Kasumi-1 (cell line): ENCODE measurements at regions not wholly inside any gene's neighbourhood (a gene's known extent, or its start where the extent isn't known, plus 50 kb on each side); places are given as distances from the start of the nearest gene placed in this dataset.
"Not testable (repeated sequence)": the region's sequence is repeated elsewhere in the genome, so short reads cannot be mapped to it uniquely, and the experiment has no call there.

Experiments used
- DNase-seq, 2 experiments: peaks; one replicate each; lab custom pipeline; 2025; lab: John Stamatoyannopoulos, UW

DNA sequence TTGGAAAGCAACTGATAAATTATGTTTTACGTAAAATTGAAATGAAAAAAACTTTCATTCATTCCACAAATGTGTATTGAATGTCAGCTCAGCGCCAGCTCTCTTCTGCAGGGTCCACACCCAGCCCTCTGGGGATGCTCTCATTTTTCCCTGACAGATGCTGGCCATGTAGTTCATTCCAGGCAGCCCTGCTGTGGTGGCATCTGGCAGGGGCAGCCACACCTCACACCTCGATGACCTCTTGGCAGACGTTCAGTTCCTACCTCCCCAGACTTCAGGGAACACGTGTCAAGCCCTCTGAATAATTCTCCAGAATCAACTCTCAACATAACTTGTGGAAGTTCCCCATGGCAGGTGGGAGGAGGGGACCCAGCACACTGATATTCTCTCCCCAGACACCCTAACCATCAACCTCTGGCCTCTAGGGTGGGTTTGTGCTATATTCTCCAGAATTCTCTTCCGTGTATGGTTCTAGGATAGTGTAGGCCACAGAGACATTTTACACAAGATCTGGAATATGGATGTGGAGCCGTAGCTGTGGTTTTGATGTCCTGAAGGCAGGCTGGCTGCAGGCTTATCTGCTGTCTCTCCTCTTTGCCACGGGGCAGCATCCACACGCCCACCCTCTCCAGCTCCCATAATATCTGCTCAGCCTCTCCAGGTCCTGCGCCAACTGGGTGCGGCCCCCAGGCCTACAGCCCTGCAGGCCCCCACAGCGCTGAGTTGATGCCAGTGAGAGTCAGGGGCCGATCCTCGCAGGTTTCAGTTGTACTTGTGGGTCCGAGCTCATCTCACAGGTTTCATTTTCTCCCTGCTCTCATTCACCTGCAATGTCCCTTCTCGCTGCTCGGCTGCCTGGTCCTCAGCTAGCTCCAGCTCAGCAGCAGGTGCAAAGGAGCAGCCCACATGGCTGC, 175.8 kb upstream of the ARID1B start:
- no peak for DNase-seq

DNA sequence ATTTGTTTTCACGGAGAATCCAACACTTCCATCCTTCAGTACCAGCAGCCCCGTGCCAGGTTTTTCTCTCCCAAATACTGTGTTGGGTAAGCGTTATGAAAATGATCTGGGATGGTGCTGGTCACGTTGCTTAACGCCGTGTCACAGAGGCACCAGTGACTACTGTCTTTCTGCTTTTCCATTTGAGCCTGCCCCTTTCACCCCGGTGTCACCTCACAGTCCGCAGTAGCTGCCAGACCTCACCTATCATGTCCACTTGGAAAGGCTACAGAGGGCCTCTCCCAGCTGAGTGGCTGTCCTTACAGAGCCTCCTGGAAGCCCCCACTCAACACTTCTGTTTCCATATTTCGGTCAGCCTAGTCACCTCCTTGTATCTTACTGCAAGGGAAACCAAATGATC, 176.5 kb upstream of the ARID1B start:
- no peak for DNase-seq

DNA sequence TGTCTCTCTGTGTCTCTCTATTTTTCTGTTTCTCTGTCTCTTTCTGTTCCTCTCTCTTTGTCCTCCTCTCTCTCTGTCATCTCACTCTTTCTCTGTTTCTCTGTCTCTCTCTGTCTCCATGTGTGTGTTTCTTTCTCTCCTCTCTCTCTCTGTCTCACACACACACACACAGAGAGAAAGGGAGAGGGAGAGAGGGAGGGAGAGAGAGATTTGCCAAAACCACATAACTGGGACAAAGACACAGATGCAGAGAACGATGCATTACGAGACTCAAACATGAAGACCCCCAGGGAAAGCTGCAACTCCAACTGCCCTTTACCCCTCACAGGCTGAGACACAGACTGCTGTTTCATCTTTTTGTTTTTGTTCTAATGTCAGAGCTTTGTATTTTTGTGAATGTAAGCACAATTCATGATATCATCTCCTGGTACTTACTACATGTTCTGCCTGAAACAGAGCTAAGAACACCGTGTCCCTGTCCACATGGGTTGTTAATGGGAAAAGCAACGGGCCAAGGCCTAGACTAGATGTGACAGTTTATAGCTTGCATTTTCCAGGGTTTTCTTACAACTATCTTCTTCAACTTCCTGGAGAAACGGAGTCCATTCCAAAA, 177.1 kb upstream of the ARID1B start:
- no peak for DNase-seq

DNA sequence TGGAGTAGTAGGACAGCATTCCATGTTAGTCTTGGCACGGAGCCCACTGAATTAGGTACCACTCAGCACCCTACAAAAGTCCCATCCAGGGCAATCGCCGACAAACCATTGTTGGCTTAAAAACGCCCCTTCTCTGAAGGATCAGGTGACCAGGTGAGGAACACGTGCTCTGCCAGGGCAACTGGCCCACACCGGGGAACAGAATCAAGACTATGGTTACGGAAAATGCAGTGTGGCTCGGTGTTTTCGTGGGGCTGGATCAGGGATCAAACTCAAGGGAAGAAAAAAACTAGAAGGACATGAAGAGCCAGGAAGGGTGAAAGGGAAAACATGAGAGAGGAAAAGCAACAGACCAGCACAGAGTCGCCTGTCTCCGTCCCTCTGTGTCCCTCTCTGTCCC, 177.8 kb upstream of the ARID1B start:
- no peak for DNase-seq

DNA sequence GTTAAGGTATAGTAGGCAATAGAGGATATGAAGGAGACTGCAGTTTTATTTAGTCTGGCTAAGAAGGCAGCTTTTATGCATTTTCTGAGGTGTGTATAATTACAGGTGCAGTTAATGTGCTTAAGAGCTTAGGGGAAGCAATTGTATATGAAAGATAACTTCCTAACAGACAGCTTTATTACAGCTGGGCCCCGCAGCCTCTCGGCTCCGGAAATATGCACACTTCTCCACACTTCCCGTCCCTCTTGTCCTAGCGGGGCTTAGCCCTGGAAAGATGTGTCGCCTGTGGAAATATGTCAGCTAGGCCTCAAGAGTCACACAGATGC, 178.4 kb upstream of the ARID1B start:
- no peak for DNase-seq

DNA sequence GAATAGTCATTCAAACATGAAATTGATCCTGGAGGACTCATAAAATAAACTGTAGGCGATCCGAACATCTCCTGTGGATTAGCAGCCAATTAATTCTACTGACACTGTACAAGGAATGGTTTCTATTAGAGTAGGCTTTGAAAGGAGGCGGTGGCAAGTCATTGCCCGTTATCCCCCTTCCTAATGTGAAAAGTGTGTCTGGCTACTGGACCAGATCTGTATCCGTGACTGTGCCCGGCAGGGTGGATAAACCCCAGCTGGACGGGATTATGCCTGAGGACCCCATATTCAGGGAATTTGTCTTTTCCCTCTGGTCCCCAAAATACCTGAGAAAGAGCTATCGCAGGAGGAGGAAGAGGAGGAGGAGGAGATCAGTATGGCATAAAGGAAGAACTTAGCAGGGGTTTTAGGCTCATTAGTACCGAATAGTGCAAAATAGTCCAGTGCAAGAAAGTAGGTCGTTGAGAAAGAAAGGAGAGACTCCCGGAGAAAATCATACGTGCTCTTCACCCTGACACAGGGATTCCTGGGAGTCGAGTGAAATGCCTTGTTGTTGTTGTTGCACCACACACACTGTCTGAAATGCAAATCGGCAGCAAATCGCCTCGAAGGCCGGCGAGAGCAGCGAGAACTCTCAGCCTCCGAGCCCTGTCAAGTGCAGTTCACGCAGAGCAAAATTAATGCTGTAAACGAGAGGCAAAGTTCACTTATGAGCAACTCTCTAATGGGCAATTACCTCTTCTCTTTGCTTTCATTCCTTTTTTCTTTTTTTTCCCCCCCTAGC, 178.9 kb upstream of the ARID1B start:
- DNase-seq = no peak

DNA sequence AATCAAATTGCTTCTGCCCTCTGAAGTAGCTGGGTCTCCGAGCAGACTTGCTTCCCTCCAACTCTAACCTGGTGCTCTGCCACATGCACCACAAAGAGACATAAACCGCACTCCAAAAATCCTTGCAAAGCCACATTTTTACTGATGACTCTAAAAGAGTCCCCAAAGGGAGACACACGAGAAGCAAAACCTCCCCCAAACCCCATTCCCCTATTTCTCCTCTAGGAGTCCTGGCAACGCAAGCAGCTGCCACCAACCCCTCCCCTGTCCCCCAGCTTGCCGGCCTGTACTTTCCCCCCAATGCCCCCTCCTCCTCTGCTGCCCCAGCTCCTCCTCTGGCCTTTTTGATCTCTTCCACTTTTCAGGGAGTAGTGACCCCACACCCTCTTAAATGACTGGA, 180.1 kb upstream of the ARID1B start:
- no peak for DNase-seq

DNA sequence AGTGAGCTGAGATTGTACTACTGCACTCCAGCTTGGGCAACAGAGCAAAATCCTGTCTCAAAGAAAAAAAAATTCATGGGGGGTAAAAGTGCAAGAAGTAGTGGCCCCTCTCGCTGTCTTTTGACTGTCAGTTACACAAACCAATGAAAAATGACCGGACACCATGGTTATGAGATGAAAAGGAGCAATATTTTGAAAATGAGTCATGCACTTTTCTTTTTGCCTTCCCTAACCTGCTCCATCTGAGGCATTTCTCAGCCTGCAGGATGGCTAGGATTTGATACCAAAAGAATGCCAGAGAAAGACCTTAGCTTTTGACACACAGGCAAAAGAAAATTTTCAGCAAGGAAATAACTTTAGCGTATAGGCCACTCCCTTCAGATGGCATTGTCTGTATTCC, 181.7 kb upstream of the ARID1B start:
- DNase-seq = no peak

DNA sequence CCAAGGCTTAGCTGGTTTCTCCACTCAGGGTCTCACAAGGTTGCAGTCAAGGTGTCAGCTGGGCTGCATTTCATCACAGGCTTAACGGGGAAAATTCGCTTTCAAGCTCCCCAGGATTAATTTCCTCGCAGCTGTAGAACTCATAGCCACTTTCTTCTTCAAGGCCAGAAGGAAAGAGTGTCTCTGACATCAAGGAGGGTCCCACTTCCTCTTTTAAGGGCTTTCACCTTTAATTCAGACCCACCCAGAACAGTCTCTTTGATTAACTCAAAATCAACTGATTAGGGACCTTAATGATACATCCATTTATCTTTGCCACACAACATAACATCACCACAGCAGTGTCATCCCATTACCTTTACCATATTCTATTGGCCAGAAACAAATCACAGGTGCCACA, 183.3 kb upstream of the ARID1B start:
- DNase-seq = no peak

DNA sequence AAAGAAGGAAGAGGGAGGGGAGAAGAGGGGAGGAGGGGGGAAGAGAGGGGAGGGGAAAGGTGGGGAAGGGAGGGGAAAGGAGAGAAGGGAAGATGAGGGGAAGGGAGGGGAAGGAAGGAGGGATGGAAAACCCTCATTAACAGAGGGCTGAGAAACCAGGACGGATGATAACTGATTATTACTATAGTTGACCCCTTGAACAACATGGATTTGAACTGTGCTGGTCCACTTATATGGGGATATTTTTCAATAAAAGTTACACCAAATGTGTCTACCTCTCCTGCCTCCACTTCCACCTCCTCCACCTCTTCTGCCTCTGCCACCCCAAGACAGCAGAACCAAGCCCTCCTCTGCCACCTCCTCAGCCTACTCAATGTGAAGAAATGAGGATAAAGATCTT, 184.1 kb upstream of the ARID1B start:
- DNase-seq = no peak

DNA sequence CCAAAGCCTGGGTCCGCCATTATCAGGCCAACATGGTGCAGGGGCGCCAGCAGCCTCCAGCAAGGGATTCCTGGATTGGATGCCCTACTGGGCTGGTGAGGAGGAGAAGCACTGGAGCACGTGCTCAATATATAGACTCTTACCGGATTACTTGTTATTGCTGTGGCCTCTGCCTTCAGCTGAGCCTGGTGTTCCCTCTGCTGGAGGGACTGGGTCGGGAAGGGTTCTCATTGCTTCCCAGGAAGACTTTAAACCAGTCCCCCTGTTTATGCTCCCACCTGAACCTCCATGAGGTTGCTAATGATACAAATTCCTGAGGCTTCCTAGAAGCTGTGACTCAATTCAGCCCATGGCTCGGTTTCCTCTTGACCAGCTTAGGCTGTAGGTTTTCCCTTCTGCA, 186.7 kb upstream of the ARID1B start:
- DNase-seq = no peak

DNA sequence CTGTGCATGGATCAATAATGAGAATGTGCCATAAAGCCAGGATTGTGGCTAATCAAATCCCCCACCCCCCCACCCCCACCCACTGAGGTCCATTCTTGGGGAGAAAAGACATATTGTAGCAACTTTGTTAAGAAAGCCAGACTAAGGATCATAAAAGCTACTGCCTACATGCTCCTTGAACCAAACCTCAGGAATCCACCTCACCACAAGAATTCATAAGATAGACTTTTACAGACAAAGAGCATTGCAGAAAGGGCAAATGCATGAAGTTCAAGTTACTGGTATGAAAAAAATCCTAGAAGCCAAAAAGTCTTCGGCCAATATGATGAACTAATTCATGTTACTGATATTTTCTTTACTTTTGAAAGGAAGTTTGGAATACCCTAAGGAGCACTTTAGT, 187.9 kb upstream of the ARID1B start:
- DNase-seq = no peak

DNA sequence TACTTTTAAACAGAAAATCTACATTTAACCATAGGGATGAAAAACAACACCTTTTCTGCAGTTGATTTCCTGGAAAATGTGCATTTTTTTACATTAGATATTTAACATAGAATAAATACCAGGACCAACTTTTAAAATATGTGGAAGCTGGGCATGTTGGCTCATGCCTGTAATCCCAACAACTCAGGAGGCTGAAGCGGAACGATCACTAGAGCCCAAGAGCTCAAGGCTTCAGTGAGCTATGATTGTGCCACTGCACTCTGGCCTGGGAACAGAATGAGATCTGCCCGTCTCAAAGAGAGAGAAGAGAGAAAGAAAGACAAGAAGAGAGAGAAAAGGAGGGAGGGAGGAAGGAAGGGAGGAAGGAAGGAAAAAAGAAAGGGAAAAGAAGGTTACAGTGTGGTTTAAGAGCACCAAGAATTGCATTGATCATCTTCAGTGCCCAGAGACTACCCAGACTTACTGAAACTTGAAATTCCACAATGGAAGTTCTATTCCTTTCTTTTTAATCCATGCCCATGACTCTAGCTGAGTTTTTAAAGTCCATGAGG, 189.4 kb upstream of the ARID1B start:
- no peak for DNase-seq

DNA sequence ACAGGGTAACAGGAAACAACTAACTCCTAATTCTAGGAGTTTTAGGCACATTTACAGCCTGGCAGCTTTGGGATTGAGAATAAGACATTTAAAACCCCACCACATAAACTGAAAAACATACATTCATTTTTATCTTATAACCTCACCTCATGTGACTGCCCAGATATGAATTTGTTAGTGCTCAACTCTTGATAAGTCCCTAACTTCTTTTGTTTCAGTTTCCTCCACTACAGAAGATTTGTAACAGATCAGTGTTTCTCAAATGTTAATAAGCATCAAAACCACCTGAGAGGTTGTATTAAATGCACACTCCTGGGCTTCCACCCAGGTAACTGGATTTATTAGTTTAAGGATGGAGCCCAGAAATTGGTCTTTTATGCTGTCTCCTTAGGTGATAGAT, 190.1 kb upstream of the ARID1B start:
- no peak for DNase-seq

DNA sequence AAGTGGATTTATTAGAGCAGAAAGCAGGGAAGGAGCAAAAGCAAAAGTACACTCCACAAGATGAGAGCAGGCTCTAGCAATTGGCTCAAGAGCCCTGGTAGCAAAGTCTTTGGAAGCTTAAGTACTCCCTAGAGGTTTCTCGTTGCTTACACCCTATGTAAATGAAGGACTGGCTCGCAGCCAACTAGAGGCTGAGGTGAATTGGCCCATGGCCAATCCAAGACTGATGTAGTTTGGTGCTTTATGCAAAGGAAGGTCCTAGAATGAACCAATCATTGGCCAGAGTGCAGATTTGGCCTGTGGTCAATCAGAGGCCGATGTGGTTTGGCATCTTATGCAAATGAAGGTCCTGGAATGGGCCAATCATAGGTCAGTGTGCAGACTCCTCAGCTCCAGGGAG, 191.3 kb upstream of the ARID1B start:
- DNase-seq = no peak

DNA sequence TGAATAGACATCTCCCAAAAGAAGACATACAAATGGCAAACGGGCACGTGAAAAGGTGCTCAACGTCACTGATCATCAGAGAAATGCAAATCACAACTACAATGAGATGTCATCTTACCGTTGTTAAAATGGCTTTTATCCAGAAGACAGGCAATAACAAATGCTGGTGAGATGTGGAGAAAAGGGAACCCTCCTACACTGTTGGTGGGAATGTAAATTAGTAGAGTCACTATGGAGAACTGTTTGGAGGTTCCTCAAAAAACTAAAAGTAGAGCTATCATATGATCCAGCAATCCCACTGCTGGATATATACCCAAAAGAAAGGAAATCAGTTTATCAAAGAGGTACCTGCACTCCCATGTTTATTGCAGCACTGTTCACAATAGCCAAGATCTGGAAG, 193.1 kb upstream of the ARID1B start:
- not testable (repeated sequence) for DNase-seq

DNA sequence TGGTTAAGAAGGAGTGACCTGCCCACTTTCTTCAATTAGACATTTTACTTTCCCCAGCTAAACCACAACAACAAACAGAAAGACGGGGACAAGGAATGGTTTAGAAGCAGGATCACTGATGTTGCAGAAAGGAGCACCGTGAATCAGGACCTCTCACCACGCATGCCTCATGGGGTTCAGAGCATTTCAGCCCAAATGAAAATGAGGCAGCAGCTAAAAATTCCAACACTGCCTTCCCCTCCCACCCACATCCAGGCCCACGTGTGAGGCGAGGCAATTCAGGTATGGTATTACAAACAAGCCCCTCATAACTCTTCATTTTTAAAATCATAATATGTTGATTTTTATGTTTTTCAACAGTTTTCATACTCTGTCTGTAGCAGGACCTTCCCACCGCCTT, 194.1 kb upstream of the ARID1B start:
- no peak for DNase-seq

DNA sequence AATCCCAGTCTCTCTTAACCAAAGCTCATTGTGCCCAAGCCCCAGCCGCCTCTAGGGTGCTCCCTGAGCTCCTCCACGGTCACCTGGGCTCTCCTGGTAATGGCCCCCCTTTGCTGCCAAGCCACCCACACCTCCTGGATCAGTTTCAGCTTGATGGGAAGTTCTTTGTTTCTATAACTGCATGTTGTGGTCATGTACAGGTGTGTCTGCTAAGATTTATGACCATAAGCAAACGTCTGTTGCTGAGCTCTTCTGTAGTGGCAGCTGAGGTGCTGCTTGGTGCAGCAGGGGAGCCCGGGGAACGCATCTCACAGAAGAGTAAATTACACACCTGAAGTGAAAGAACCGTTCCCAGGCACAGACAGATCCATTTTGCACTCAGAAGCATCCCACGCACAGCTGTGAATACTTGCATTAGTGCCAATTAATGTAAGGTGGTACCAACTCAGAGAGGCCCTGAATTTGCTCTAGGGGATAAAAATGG, 194.6 kb upstream of the ARID1B start:
- DNase-seq = no peak

DNA sequence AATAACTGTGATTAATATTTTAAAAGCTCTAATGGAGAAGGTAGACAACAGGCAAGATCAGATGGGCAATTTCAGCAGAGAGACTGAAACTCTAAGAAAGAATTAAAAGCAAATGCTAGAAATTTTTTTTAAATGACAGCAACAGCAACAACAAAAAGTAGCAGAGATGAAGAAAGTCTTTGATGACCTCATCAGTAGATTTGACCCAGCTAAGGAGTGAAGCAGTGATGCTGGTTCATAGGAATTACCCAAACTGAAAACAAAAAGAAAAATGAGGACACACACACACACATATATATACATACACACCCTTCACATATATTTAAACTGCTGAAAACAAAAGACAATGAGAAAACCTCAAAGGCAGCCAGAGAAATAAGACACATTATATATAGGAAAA, 197.6 kb upstream of the ARID1B start:
- no peak for DNase-seq

DNA sequence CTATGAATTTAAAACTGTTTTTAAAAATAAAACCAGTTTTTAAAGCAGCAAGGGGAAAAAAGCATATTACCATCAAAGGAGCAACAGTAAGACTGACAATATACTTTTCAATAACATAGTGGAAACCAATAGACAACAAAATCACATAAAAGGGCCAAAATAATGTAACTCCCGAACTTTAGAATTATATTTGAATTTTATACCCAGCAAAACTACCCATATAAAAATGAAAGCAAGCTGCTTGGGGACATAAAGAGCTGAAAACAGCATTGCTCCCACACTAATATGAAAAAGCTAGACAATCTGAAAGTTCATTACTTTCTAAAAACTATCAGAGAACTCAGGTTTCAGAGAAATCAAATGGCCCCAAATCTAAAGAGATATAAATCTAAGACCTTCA, 199.4 kb upstream of the ARID1B start:
- no peak for DNase-seq

DNA sequence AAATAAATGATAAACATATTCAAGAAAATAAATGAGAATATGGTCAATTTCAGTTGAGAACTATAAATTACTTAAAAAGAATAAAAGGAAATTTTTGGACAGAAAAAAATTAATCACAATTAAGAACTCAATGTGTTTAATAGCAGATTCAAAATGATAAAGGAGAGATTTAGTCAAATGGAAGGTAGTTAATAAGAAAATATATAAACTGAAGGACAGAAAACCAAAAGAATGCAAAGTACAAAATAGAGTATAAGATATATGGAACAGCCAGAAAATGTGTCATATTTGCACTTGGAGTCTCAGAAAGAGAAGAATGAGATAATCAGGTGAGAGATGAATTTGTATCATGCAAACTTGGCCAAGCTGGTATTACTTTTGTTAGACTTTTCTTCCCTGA, 201.8 kb upstream of the ARID1B start:
- DNase-seq = no peak

DNA sequence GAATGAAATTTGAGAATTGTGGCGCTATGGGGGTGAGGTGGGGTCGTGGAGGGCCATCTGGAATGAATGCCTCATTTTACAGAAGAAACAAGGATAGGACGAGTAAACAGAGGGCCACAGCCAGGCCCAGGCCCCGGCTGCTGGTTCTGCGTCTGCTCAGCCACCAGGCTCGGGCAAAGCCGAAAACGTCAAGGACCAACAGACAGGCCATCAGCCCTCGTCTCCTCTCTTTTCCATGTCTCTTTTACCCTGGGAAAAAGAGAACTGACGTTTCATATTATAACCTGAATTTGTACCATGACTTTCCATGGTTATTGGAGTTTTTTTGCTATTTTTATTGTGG, 212.4 kb upstream of the ARID1B start:
- no peak for DNase-seq
